HL-60 (cell line): ENCODE measurements at regions not wholly inside any gene's neighbourhood (a gene's known extent, or its start where the extent isn't known, plus 50 kb on each side); places are given as distances from the start of the nearest gene placed in this dataset.

ENCODE experiments used
- POLR2AphosphoS5 ChIP-seq: IDR thresholded peaks from 2 replicates; pipeline ENCODE4 v1.6.1; 2012; ENCODE audit warnings: low read depth
- SPI1 ChIP-seq: IDR thresholded peaks from 2 replicates; pipeline ENCODE4 v1.6.1; 2012; ENCODE audit warnings: low read depth, mild to moderate bottlenecking, borderline replicate concordance
- TF ChIP-seq, protein P1 (sequence below): IDR thresholded peaks from one replicate; pipeline ENCODE4 v1.5.1; 2011; ENCODE audit warnings: low read length, control low read depth, inconsistent platforms; ENCODE audit not compliant: insufficient read depth
- TF ChIP-seq, protein P2 (sequence below): IDR thresholded peaks from 2 replicates; pipeline ENCODE4 v1.6.1; 2012; ENCODE audit warnings: low read depth; ENCODE audit not compliant: insufficient replicate concordance

DNA sequence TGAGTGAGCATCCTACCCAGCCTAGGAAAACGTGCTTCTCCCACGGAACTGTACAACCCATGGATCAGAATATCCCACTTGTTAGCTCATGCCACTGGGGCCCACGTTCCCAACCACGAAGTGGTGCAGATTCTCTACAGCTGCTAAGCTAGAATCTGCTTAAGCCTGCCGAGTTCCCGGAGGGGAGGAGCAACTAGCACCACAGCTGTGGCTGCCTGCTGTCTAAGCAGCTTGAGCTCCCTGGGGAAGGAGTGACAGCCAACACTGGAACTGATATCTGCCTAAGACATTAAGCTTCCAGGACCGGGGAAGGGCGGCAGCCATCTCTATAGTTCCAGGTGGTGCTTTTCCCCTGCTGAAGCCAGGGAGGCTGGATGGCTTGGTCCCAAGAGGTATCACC, 334.7 kb upstream of the CHRM2 start:
- TF ChIP-seq, protein P1, sequence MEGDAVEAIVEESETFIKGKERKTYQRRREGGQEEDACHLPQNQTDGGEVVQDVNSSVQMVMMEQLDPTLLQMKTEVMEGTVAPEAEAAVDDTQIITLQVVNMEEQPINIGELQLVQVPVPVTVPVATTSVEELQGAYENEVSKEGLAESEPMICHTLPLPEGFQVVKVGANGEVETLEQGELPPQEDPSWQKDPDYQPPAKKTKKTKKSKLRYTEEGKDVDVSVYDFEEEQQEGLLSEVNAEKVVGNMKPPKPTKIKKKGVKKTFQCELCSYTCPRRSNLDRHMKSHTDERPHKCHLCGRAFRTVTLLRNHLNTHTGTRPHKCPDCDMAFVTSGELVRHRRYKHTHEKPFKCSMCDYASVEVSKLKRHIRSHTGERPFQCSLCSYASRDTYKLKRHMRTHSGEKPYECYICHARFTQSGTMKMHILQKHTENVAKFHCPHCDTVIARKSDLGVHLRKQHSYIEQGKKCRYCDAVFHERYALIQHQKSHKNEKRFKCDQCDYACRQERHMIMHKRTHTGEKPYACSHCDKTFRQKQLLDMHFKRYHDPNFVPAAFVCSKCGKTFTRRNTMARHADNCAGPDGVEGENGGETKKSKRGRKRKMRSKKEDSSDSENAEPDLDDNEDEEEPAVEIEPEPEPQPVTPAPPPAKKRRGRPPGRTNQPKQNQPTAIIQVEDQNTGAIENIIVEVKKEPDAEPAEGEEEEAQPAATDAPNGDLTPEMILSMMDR, result no peak
- TF ChIP-seq POLR2AphosphoS5 (no peak), SPI1 (no peak)
- TF ChIP-seq, protein P2, sequence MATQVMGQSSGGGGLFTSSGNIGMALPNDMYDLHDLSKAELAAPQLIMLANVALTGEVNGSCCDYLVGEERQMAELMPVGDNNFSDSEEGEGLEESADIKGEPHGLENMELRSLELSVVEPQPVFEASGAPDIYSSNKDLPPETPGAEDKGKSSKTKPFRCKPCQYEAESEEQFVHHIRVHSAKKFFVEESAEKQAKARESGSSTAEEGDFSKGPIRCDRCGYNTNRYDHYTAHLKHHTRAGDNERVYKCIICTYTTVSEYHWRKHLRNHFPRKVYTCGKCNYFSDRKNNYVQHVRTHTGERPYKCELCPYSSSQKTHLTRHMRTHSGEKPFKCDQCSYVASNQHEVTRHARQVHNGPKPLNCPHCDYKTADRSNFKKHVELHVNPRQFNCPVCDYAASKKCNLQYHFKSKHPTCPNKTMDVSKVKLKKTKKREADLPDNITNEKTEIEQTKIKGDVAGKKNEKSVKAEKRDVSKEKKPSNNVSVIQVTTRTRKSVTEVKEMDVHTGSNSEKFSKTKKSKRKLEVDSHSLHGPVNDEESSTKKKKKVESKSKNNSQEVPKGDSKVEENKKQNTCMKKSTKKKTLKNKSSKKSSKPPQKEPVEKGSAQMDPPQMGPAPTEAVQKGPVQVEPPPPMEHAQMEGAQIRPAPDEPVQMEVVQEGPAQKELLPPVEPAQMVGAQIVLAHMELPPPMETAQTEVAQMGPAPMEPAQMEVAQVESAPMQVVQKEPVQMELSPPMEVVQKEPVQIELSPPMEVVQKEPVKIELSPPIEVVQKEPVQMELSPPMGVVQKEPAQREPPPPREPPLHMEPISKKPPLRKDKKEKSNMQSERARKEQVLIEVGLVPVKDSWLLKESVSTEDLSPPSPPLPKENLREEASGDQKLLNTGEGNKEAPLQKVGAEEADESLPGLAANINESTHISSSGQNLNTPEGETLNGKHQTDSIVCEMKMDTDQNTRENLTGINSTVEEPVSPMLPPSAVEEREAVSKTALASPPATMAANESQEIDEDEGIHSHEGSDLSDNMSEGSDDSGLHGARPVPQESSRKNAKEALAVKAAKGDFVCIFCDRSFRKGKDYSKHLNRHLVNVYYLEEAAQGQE, result no peak
